Osteocyte (in vitro differentiated cells): ENCODE measurements at regions not wholly inside any gene's neighbourhood (a gene's known extent, or its start where the extent isn't known, plus 50 kb on each side); places are given as distances from the start of the nearest gene placed in this dataset.
A peak's percentile ranks its signal among the peaks of the same experiment; 100 is the strongest.
"Not testable (repeated sequence)": the region's sequence is repeated elsewhere in the genome, so short reads cannot be mapped to it uniquely, and the experiment has no call there.

Experiments used
- DNase-seq: peaks from one replicate; pipeline ENCODE4 v3.0.0; 2021; ENCODE audit warnings: mixed read lengths; ENCODE audit not compliant: unreplicated experiment; ENCODE audit errors: extremely low spot score
- H3K27ac Mint-ChIP-seq: one replicate; pipeline ENCODE4 v1.8.0; 2021; ENCODE audit warnings: mild to moderate bottlenecking, mixed read lengths; ENCODE audit not compliant: unreplicated experiment
- H3K27me3 Mint-ChIP-seq: one replicate; pipeline ENCODE4 v1.8.0; 2021; ENCODE audit warnings: mixed read lengths; ENCODE audit not compliant: unreplicated experiment
- H3K36me3 Mint-ChIP-seq: one replicate; pipeline ENCODE4 v1.8.0; 2021; ENCODE audit warnings: mixed read lengths; ENCODE audit not compliant: unreplicated experiment
- H3K4me1 Mint-ChIP-seq: one replicate; pipeline ENCODE4 v1.8.0; 2021; ENCODE audit warnings: mixed read lengths; ENCODE audit not compliant: unreplicated experiment
- H3K4me3 Mint-ChIP-seq: one replicate; pipeline ENCODE4 v1.8.0; 2021; ENCODE audit warnings: mild to moderate bottlenecking, moderate library complexity, mixed read lengths; ENCODE audit not compliant: unreplicated experiment
- H3K9me3 Mint-ChIP-seq: one replicate; pipeline ENCODE4 v1.8.0; 2021; ENCODE audit warnings: mixed read lengths; ENCODE audit not compliant: unreplicated experiment
- TF ChIP-seq, protein P1 (sequence below): fragments of 200-600 bp; sonication (generic); IDR thresholded peaks from 2 replicates; pipeline ENCODE4 v1.5.0; 2021; ENCODE audit warnings: antibody characterized with exemption, mild to moderate bottlenecking, moderate library complexity

DNA sequence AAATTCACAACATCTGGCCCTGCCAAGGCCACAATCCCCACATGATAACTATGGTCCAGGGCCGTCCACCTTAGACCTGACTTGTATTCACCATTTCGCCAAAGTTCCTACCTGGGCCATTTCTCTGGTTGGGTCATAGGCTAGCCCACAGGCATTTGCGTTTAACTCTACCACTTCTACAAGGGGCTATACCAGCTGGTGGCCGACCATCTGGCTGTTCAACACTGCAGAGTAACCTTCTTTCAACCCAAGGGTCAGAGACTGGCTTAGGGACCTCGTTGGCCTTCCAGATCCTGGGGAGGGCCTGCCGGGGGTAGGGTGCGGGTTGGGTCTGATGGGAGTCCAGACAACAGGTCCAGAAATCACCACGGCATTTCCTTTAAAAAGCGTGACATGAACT lies 242.3 kb upstream of the C16orf82 start:
- H3K27ac Mint-ChIP-seq, result no peak overlapping the region
- no peaks in the 10 kb centered on the region for H3K36me3 Mint-ChIP-seq
- peaks cover 3% of the 10 kb centered on the region for H3K9me3 Mint-ChIP-seq
- no peaks in the 10 kb centered on the region for H3K4me1 Mint-ChIP-seq
- DNase-seq, result peak; percentile 53
- no peaks in the 10 kb centered on the region for H3K27me3 Mint-ChIP-seq
- TF ChIP-seq, protein P1, sequence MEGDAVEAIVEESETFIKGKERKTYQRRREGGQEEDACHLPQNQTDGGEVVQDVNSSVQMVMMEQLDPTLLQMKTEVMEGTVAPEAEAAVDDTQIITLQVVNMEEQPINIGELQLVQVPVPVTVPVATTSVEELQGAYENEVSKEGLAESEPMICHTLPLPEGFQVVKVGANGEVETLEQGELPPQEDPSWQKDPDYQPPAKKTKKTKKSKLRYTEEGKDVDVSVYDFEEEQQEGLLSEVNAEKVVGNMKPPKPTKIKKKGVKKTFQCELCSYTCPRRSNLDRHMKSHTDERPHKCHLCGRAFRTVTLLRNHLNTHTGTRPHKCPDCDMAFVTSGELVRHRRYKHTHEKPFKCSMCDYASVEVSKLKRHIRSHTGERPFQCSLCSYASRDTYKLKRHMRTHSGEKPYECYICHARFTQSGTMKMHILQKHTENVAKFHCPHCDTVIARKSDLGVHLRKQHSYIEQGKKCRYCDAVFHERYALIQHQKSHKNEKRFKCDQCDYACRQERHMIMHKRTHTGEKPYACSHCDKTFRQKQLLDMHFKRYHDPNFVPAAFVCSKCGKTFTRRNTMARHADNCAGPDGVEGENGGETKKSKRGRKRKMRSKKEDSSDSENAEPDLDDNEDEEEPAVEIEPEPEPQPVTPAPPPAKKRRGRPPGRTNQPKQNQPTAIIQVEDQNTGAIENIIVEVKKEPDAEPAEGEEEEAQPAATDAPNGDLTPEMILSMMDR, result no peak
- H3K4me3 Mint-ChIP-seq, result no peak overlapping the region

DNA sequence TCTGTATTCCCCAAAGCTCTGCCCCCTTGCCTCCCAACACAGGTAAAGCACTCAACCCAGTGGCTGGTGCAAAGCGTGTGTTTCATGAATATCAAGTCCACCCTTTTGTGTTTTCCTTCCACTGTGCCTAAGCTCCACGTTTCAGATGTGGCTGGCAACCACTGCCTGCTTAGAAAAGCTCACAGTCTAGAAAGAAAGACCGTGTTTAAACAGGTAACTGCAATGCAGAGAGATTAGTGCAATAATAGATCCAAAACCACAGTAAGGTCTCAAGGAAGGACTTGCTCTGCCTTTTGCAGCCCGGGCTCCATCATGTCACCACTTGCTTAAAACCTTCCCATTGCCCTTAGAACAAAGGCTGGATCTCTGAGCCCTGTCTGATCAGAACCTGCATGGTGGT lies 240.2 kb upstream of the C16orf82 start:
- no peaks in the 10 kb centered on the region for H3K27me3 Mint-ChIP-seq
- no peaks in the 10 kb centered on the region for H3K4me1 Mint-ChIP-seq
- no peaks in the 10 kb centered on the region for H3K36me3 Mint-ChIP-seq
- TF ChIP-seq, protein P1, result no peak
- H3K27ac Mint-ChIP-seq, result no peak overlapping the region
- H3K9me3 Mint-ChIP-seq, result peaks cover 3% of the 10 kb centered on the region
- DNase-seq, result peak; percentile 34
- H3K4me3 Mint-ChIP-seq, result no peak overlapping the region

DNA sequence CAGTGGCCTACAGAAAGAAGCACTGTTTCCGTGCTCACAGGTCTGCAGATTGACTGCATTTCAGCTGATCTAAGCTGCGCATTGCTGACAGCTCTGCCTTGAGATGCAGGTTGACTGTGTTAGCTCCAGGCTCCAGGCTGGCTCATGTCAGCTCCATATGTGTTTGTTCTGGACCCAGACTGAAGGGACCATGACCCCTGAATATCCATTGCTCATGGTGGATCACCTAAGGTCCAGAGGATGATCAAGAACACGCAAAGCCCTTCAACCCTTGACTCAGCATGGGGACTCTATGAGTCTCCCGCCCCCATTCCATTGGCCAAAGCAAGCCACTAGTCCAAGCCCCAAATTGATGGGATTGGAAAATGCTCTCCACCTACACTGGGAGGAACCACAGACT lies 239.3 kb upstream of the C16orf82 start:
- TF ChIP-seq, protein P1, result no peak
- Mint-ChIP-seq H3K36me3 (no peaks in the 10 kb centered on the region), H3K4me1 (no peaks in the 10 kb centered on the region), H3K27me3 (no peaks in the 10 kb centered on the region), H3K27ac (no peak overlapping the region), H3K9me3 (peaks cover 3% of the 10 kb centered on the region), H3K4me3 (no peak overlapping the region)
- DNase-seq, result peak; percentile 44

DNA sequence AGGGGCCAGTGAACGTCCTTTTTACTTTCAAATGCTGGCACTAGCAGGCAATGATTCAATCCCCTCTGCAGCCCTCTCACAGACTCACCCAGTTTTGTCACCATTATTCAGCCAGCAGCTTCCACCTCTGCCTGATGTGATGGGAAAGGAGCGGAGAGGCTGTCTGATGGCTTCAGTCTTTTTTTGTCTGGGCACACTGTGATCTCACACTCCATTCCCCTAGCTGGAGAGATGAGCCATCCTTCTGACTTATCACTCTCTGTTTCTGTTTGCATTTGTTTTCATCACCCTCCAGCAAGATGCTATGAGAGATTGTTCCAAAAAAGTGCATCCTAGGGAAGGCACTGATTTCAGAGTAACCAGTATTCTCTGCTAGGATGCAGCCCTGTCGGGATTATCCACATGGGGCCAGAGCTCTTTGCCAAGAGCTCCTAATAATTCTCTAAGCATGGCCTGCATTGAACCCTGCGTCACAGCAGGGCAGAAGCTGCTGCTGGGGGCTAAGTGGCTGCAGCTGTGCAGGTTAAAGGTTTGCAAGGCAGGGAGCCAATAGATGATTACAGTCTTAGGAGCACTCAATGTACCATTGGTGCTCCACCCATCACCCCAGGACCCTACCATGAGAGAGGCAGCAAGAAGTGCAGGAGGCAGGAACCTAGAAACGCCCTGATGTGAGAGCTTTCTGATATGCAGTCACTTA lies 236.1 kb upstream of the C16orf82 start:
- H3K36me3 Mint-ChIP-seq, result no peaks in the 10 kb centered on the region
- DNase-seq, result peak; percentile 57
- H3K27me3 Mint-ChIP-seq, result no peaks in the 10 kb centered on the region
- H3K27ac Mint-ChIP-seq, result no peak overlapping the region
- TF ChIP-seq, protein P1, result no peak
- H3K9me3 Mint-ChIP-seq, result peaks cover 3% of the 10 kb centered on the region
- H3K4me1 Mint-ChIP-seq, result no peaks in the 10 kb centered on the region
- H3K4me3 Mint-ChIP-seq, result no peak overlapping the region

DNA sequence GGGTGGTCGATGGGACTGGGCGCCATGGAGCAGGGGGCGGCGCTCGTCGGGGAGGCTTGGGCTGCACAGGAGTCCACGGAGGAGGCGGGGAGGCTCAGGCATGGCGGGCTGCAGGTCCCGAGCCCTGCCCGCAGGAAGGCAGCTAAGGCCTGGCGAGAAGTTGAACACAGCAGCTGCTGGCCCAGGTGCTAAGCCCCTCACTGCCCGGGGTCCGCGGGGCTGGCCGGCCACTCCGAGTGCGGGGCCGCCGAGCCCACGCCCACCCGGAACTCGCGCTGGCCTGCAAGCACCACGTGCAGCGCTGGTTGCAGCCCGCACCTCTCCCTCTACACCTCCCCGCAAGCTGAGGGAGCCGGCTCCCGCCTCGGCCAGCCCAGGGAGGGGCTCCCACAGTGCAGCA lies 230.6 kb upstream of the C16orf82 start:
- DNase-seq, result peak; percentile 72
- H3K27ac Mint-ChIP-seq, H3K36me3 Mint-ChIP-seq, H3K4me3 Mint-ChIP-seq, H3K4me1 Mint-ChIP-seq, H3K27me3 Mint-ChIP-seq, H3K9me3 Mint-ChIP-seq: not testable (repeated sequence)
